T-cell (primary cell): ENCODE measurements at regions not wholly inside any gene's neighbourhood (a gene's known extent, or its start where the extent isn't known, plus 50 kb on each side); places are given as distances from the start of the nearest gene placed in this dataset.

ENCODE experiments used
- ATAC-seq, 4 experiments: fragments of 200-7000 bp in 3 of 4; fragments of 150-1000 bp in 1 of 4; cut with Tn5 transposase; replicated peaks in 1 of 4; 1 replicate in 3 of 4; 2 replicates in 1 of 4; pipeline ENCODE4 v1.10.0; 2021; ENCODE audit warnings: moderate library complexity in 3 of 4, mild to moderate bottlenecking in 2 of 4, moderate number of reproducible peaks in 1 of 4
- CTCF ChIA-PET, 2 donors: fragments of 300-600 bp; sonication (Branson Sonifier 250); formaldehyde crosslinking; loops; one replicate each; lab custom pipeline; 2022; ENCODE audit warnings: antibody characterized with exemption in 2 of 2; lab: Charles Lee
- POLR2A ChIA-PET, 2 donors: fragments of 300-600 bp; sonication (Branson Sonifier 250); formaldehyde crosslinking; loops; one replicate each; lab custom pipeline; 2022; ENCODE audit warnings: antibody characterized with exemption in 2 of 2; lab: Charles Lee
- DNase-seq, 35 experiments: peaks; one replicate each; pipeline versions ENCODE4 v3.0.0 to v3.0.0-alpha.2; 2013 to 2023
- H3K27ac ChIP-seq: one replicate; pipeline ENCODE4 v1.5.1; 2013; ENCODE audit warnings: low read length
- H3K27me3 ChIP-seq, 2 experiments: replicated peaks in 1 of 2; 1 replicate in 1 of 2; 2 replicates in 1 of 2; pipeline versions ENCODE4 v1.6.1 to v1.7.0; 2013; ENCODE audit warnings: low read length in 1 of 2, mixed read lengths in 1 of 2; ENCODE audit not compliant: control insufficient read depth in 2 of 2, insufficient read depth in 2 of 2; ENCODE audit errors: extremely low read depth in 1 of 2
- H3K36me3 ChIP-seq, 2 donors: 1 replicate in 1 of 2; 2 replicates in 1 of 2; pipeline versions ENCODE4 v1.6.1 to v1.7.0; 2013; ENCODE audit warnings: low read length in 1 of 2; ENCODE audit not compliant: control insufficient read depth in 2 of 2, insufficient read depth in 1 of 2; ENCODE audit errors: extremely low read depth in 1 of 2
- H3K4me1 ChIP-seq, 2 experiments: 1 replicate in 1 of 2; 2 replicates in 1 of 2; pipeline versions ENCODE4 v1.6.1 to v1.7.0; 2013; ENCODE audit warnings: low read length in 2 of 2, mixed read lengths in 1 of 2; ENCODE audit not compliant: insufficient read depth in 2 of 2, control insufficient read depth in 1 of 2; ENCODE audit errors: extremely low read depth in 1 of 2
- H3K4me3 ChIP-seq, 2 donors: 1 replicate in 1 of 2; 2 replicates in 1 of 2; pipeline versions ENCODE4 v1.5.1 to v1.7.0; 2013; ENCODE audit warnings: mild to moderate bottlenecking in 2 of 2, low read length in 1 of 2, moderate library complexity in 1 of 2; ENCODE audit not compliant: control insufficient read depth in 1 of 2; ENCODE audit errors: extremely low read depth in 1 of 2
- H3K9me3 ChIP-seq: 2 replicates; pipeline ENCODE4 v1.7.0; 2013
- H3K27ac Mint-ChIP-seq, 2 donors: one replicate each; pipeline ENCODE4 v1.8.0; 2020 to 2021; ENCODE audit warnings: mild to moderate bottlenecking in 2 of 2, mixed read lengths in 2 of 2
- H3K27me3 Mint-ChIP-seq, 2 donors: one replicate each; pipeline ENCODE4 v1.8.0; 2021 to 2022; ENCODE audit warnings: mixed read lengths in 2 of 2
- H3K36me3 Mint-ChIP-seq: one replicate; pipeline ENCODE4 v1.8.0; 2021; ENCODE audit warnings: mixed read lengths
- H3K4me1 Mint-ChIP-seq, 3 donors: one replicate each; pipeline ENCODE4 v1.8.0; 2020 to 2022; ENCODE audit warnings: mixed read lengths in 3 of 3, mild to moderate bottlenecking in 1 of 3
- H3K4me3 Mint-ChIP-seq, 3 donors: one replicate each; pipeline ENCODE4 v1.8.0; 2020 to 2022; ENCODE audit warnings: mild to moderate bottlenecking in 3 of 3, mixed read lengths in 3 of 3, moderate library complexity in 3 of 3
- H3K9me3 Mint-ChIP-seq, 3 donors: one replicate each; pipeline ENCODE4 v1.8.0; 2020 to 2022; ENCODE audit warnings: mixed read lengths in 3 of 3
- WGBS: methylation state at CpG from one replicate; pipeline ENCODE4 v1.1.5; 2013; ENCODE audit warnings: missing lambda C conversion rate; ENCODE audit not compliant: insufficient coverage; 5-methylcytosine and 5-hydroxymethylcytosine counted together

GRCh38 chr1:229098903-229099578 lies 171.9 kb upstream of the RAB4A start:
- H3K27ac Mint-ChIP-seq, result no peak overlapping the region
- Histone ChIP-seq H3K4me1 (no peaks in the 10 kb centered on the region), H3K36me3 (no peaks in the 10 kb centered on the region), H3K27ac (no peak overlapping the region), H3K4me3 (no peak overlapping the region), H3K27me3 (peaks cover 0 to 2% of the 10 kb centered on the region in 2 experiments), H3K9me3 (no peaks in the 10 kb centered on the region)
- ATAC-seq (no peak), DNase-seq (no peak)
- 90% methylated on average over 5 of the region's 8 CpGs for WGBS
- POLR2A ChIA-PET, result no interaction called here
- CTCF ChIA-PET, result no interaction called here
- H3K4me3 Mint-ChIP-seq, result no peak overlapping the region
- peaks cover 0 to 2% of the 10 kb centered on the region in 2 donors for H3K27me3 Mint-ChIP-seq
- H3K36me3 Mint-ChIP-seq, result no peaks in the 10 kb centered on the region
- no peaks in the 10 kb centered on the region for H3K9me3 Mint-ChIP-seq
- peaks cover 0 to 2% (median 0%) of the 10 kb centered on the region in 3 donors for H3K4me1 Mint-ChIP-seq

DNA sequence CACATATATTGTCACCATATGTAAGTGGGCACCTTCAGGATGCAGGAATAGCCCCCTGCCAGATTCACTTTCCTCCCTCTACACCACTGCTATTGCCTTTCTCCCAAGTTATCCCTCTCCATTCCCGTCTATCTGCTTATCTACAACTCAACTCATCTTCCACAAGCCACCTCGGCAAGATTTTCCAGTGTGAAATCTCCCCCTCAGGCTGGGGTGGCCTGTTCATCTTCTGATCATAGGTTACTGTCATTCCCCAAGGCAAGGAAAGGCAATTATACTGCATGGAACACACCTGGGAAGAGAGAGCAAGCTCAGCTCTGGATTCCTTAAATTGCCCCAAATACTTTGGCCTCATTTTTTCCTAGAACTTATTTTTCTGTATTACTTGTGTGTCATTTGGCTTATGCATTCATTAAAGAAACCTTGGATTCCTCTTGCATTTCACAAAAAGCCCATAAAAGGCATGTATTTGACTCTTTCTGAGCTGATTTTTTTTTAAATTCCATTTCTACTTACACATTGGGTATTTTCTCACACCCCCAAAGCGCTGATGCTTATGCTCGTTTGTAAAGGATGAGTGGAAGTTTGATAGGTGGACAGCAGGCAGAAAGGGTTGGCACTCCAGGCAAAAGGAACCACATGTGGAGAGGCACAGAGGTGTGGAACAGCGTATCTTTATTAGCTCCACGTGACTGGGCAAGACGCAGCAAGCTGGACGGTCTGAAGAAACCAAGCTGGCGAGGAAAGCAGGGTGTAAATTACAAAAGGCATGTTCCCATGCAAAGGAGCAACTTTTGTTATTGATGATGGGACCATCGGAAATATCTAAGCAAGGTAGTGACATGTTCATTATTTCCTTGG lies 169.7 kb upstream of the RAB4A start:
- ChIA-PET POLR2A (no interaction called here), CTCF (no interaction called here)
- peak overlapping the region in 1 of 2 donors; percentile 6 for H3K27ac Mint-ChIP-seq
- Histone ChIP-seq H3K27me3 (peaks cover 0 to 8% of the 10 kb centered on the region in 2 experiments), H3K36me3 (no peaks in the 10 kb centered on the region), H3K27ac (no peak overlapping the region), H3K4me1 (peaks cover 0 to 2% of the 10 kb centered on the region in 2 experiments), H3K4me3 (no peak overlapping the region), H3K9me3 (no peaks in the 10 kb centered on the region)
- peaks cover 0 to 2% (median 0%) of the 10 kb centered on the region in 3 donors for H3K4me1 Mint-ChIP-seq
- no peaks in the 10 kb centered on the region for H3K36me3 Mint-ChIP-seq
- no peak overlapping the region for H3K4me3 Mint-ChIP-seq
- DNase-seq (no peak), ATAC-seq (no peak)
- H3K9me3 Mint-ChIP-seq, result no peaks in the 10 kb centered on the region
- 89% methylated on average over 8 of the region's 10 CpGs for WGBS
- H3K27me3 Mint-ChIP-seq, result peaks cover 0 to 2% of the 10 kb centered on the region in 2 donors

- 100% methylated on average over 2 of the region's 2 CpGs for WGBS
- H3K27ac ChIP-seq, result no peak overlapping the region
- ATAC-seq, result no peak
- no peak for DNase-seq
- CTCF ChIA-PET, result no interaction called here
- peaks cover 0 to 8% of the 10 kb centered on the region in 2 experiments for H3K27me3 ChIP-seq
- no peak overlapping the region for H3K4me3 Mint-ChIP-seq
- no peaks in the 10 kb centered on the region for H3K36me3 Mint-ChIP-seq
- no peak overlapping the region for H3K4me3 ChIP-seq
- no peak overlapping the region for H3K27ac Mint-ChIP-seq
- peaks cover 0 to 3% of the 10 kb centered on the region in 2 donors for H3K27me3 Mint-ChIP-seq
- POLR2A ChIA-PET, result no interaction called here
- no peaks in the 10 kb centered on the region for H3K9me3 ChIP-seq
- H3K4me1 Mint-ChIP-seq, result peaks cover 1 to 9% (median 5%) of the 10 kb centered on the region in 3 donors
- no peaks in the 10 kb centered on the region for H3K9me3 Mint-ChIP-seq
- no peaks in the 10 kb centered on the region for H3K36me3 ChIP-seq
- H3K4me1 ChIP-seq, result peaks cover 2 to 3% of the 10 kb centered on the region in 2 experiments
These were observed 168.0 kb upstream of the RAB4A start for GRCh38 chr1:229102741-229103391.

- Histone ChIP-seq H3K27ac (no peak overlapping the region), H3K4me1 (peaks cover 2 to 3% of the 10 kb centered on the region in 2 experiments), H3K27me3 (peaks cover 0 to 18% of the 10 kb centered on the region in 2 experiments), H3K36me3 (no peaks in the 10 kb centered on the region), H3K4me3 (no peak overlapping the region), H3K9me3 (no peaks in the 10 kb centered on the region)
- ATAC-seq, result no peak
- ChIA-PET CTCF (no interaction called here), POLR2A (no interaction called here)
- 54% methylated on average over 2 of the region's 2 CpGs for WGBS
- H3K4me3 Mint-ChIP-seq, result no peak overlapping the region
- H3K27ac Mint-ChIP-seq, result no peak overlapping the region
- H3K27me3 Mint-ChIP-seq, result peaks cover 0 to 3% of the 10 kb centered on the region in 2 donors
- H3K4me1 Mint-ChIP-seq, result peaks cover 1 to 9% (median 5%) of the 10 kb centered on the region in 3 donors
- DNase-seq, result no peak
- no peaks in the 10 kb centered on the region for H3K36me3 Mint-ChIP-seq
- H3K9me3 Mint-ChIP-seq, result no peaks in the 10 kb centered on the region
These were observed 166.3 kb upstream of the RAB4A start for GRCh38 chr1:229104654-229105053.

GRCh38 chr1:229105109-229105508 lies 165.8 kb upstream of the RAB4A start:
- Histone ChIP-seq H3K27me3 (peaks cover 0 to 18% of the 10 kb centered on the region in 2 experiments), H3K36me3 (no peaks in the 10 kb centered on the region), H3K9me3 (no peaks in the 10 kb centered on the region), H3K4me3 (no peak overlapping the region), H3K4me1 (peaks cover 2 to 3% of the 10 kb centered on the region in 2 experiments), H3K27ac (no peak overlapping the region)
- no peak overlapping the region for H3K4me3 Mint-ChIP-seq
- CTCF ChIA-PET, result no interaction called here
- WGBS, result 79% methylated on average over 3 of the region's 3 CpGs
- H3K9me3 Mint-ChIP-seq, result no peaks in the 10 kb centered on the region
- POLR2A ChIA-PET, result no interaction called here
- no peak overlapping the region for H3K27ac Mint-ChIP-seq
- no peaks in the 10 kb centered on the region for H3K36me3 Mint-ChIP-seq
- H3K4me1 Mint-ChIP-seq, result peaks cover 1 to 9% (median 5%) of the 10 kb centered on the region in 3 donors
- ATAC-seq (no peak), DNase-seq (no peak)
- peaks cover 0 to 3% of the 10 kb centered on the region in 2 donors for H3K27me3 Mint-ChIP-seq

DNA sequence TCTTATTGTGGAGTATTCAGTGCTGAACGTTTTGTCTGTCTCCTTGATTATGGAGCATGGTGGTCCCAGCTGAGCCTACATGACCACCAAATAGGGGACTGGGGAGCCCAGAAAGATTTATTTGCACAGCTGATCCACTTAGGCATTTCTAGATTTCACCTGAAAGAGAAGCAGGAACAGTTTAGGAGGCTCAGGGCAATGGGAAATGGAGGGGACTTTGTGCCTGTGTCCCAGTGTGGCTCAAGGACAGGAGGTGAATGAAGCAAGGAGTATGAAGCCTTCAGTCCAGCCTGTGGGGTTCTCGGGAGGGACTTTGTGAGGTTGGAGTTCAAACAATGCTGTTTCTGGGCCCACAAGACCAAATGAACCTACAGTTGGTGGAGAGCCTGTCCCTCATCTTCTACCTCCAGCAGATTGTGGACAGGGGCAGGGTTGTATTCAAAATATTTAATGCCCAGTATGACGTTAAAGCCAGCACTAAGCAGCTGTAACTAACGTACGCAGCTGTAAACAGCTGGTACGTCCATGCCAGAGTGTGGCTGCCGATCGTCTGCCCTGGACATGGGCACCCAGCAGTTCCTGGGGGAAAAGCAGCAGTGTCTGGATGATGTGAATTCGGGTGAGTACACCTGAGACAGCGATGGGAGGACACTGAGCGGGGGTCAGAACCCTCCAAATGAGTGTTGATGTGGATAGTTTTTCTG lies 164.9 kb upstream of the RAB4A start:
- ATAC-seq, result no peak
- H3K4me1 Mint-ChIP-seq, result peaks cover 1 to 9% (median 5%) of the 10 kb centered on the region in 3 donors
- no peak overlapping the region for H3K4me3 Mint-ChIP-seq
- 92% methylated on average over 7 of the region's 11 CpGs for WGBS
- POLR2A ChIA-PET, result no interaction called here
- no peaks in the 10 kb centered on the region for H3K9me3 Mint-ChIP-seq
- Histone ChIP-seq H3K36me3 (no peaks in the 10 kb centered on the region), H3K27me3 (peaks cover 0 to 18% of the 10 kb centered on the region in 2 experiments), H3K4me3 (no peak overlapping the region), H3K9me3 (no peaks in the 10 kb centered on the region), H3K27ac (no peak overlapping the region), H3K4me1 (peaks cover 2 to 3% of the 10 kb centered on the region in 2 experiments)
- CTCF ChIA-PET, result no interaction called here
- no peaks in the 10 kb centered on the region for H3K36me3 Mint-ChIP-seq
- DNase-seq, result no peak
- no peak overlapping the region for H3K27ac Mint-ChIP-seq
- H3K27me3 Mint-ChIP-seq, result peaks cover 0 to 3% of the 10 kb centered on the region in 2 donors
